Activated naive CD8-positive, alpha-beta T cell treated with anti-CD3 and anti-CD28 coated beads, Interleukin-2, amount 10 ng/mL, durations not matched to agents 7 days and 5 days (primary cell): ENCODE measurements at regions not wholly inside any gene's neighbourhood (a gene's known extent, or its start where the extent isn't known, plus 50 kb on each side); places are given as distances from the start of the nearest gene placed in this dataset.

Source experiments
- ATAC-seq: fragments of 150-1000 bp; cut with Tn5 transposase; one replicate; pipeline ENCODE4 v1.10.0; 2021; ENCODE audit warnings: low read depth, moderate library complexity
- POLR2A ChIA-PET: fragments of 350-600 bp; sonication (Branson Sonifier 250); formaldehyde crosslinking; loops from one replicate; lab custom pipeline; 2021; ENCODE audit warnings: antibody characterized with exemption; lab: Charles Lee
- DNase-seq: peaks from one replicate; pipeline ENCODE4 v3.0.0; 2021
- H3K27ac Mint-ChIP-seq: one replicate; pipeline ENCODE4 v1.8.0; 2022; ENCODE audit warnings: mild to moderate bottlenecking, mixed read lengths
- H3K27me3 Mint-ChIP-seq: one replicate; pipeline ENCODE4 v1.8.0; 2022; ENCODE audit warnings: mild to moderate bottlenecking, moderate library complexity, mixed read lengths
- H3K36me3 Mint-ChIP-seq: one replicate; pipeline ENCODE4 v1.8.0; 2021; ENCODE audit warnings: mild to moderate bottlenecking, mixed read lengths
- H3K4me1 Mint-ChIP-seq: one replicate; pipeline ENCODE4 v1.8.0; 2021; ENCODE audit warnings: mixed read lengths
- H3K4me3 Mint-ChIP-seq: one replicate; pipeline ENCODE4 v1.8.0; 2022; ENCODE audit warnings: mild to moderate bottlenecking, moderate library complexity, mixed read lengths
- H3K9me3 Mint-ChIP-seq: one replicate; pipeline ENCODE4 v1.8.0; 2021; ENCODE audit warnings: mixed read lengths

DNA sequence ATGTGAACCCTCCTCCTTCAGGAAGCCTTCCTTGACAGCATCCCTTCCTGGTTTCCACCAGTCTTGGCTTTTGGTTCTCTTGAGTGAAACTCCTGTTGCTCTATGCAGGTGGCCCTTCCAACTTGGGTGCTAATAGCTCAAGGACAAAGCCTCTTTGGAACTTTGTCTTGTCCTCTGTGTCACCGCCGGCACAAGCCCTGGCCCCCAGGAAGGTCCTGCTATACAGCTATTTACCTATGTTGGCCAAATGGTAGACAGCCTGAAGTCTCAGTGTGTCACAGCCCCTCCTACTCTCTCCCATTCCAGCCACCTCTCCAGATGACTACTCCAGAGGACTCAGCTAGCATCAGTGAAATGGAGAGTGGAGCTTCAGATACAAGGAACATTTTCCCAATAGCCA is 94.7 kb upstream of the ZNF618 start:
- POLR2A ChIA-PET: no interaction called here
- Mint-ChIP-seq H3K4me3 (no peak overlapping the region), H3K4me1 (no peaks in the 10 kb centered on the region), H3K27me3 (peaks cover 5% of the 10 kb centered on the region), H3K9me3 (no peaks in the 10 kb centered on the region), H3K27ac (no peak overlapping the region), H3K36me3 (no peaks in the 10 kb centered on the region)
- ATAC-seq (no peak), DNase-seq (no peak)

DNA sequence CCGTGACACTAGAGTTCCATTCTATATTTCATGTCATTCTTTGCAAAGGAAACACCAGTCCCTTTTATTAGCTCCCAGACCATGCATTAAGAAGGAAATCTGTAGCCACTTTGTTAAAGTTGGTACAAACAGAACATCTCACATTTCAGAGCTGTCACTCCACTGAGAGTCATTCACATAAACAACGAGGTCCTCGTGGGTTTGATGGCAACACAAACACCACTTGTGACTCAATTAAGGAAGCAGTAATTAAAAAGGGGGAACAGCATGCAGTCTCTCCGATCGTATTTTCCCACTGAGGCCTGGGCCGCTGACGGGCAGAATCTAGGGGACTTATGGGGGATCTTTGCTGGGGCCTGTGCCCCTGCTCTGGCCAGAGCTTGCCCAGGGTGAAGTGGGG is 94.2 kb upstream of the ZNF618 start:
- Mint-ChIP-seq H3K4me3 (no peak overlapping the region), H3K9me3 (no peaks in the 10 kb centered on the region), H3K27me3 (peaks cover 5% of the 10 kb centered on the region), H3K4me1 (no peaks in the 10 kb centered on the region), H3K36me3 (no peaks in the 10 kb centered on the region), H3K27ac (no peak overlapping the region)
- DNase-seq: no peak
- POLR2A ChIA-PET: no interaction called here
- no peak for ATAC-seq

DNA sequence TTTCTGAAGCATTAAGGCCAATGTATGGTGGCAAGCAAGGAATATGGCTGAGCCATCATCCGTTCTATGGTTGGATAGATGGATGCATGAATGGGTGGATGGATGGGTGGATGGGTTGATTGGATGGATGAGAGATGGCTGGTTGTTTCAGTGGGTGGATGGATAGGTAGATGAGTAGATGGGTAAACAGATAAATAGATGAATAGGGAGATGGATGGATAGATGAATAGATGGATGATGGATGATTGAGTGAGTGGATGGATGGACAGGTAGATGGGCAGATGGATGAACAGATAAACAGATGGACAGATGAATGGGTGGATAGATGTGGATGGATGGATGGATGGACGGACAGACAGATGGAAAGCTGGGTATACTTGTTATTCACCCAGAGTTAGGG is 92.6 kb upstream of the ZNF618 start:
- no peaks in the 10 kb centered on the region for H3K4me1 Mint-ChIP-seq
- no peaks in the 10 kb centered on the region for H3K27me3 Mint-ChIP-seq
- POLR2A ChIA-PET: no interaction called here
- H3K36me3 Mint-ChIP-seq: no peaks in the 10 kb centered on the region
- H3K27ac Mint-ChIP-seq: no peak overlapping the region
- H3K4me3 Mint-ChIP-seq: no peak overlapping the region
- no peaks in the 10 kb centered on the region for H3K9me3 Mint-ChIP-seq
- ATAC-seq: no peak
- no peak for DNase-seq

DNA sequence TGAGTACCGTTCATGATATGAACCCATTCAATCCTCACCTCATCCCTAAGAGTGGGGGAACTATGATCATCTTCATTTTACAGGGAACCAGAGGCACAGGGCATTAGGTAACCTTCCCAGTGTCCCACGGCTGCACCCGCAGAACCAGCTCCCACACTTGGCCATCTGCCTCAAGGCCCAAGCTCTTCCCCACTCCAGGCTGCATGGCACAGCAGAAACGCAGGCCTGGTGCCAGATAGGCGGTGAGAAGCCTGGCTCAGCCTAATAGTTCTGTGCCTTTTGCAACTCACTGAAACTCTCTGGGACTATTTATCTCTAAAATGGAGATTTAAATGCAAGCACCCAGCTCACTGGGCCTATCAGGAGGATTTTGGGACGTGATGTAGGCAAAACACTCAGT is 90.8 kb upstream of the ZNF618 start:
- no peak for ATAC-seq
- H3K4me1 Mint-ChIP-seq: no peaks in the 10 kb centered on the region
- H3K9me3 Mint-ChIP-seq: no peaks in the 10 kb centered on the region
- DNase-seq: no peak
- no peaks in the 10 kb centered on the region for H3K36me3 Mint-ChIP-seq
- peaks cover 5% of the 10 kb centered on the region for H3K27me3 Mint-ChIP-seq
- POLR2A ChIA-PET: no interaction called here
- no peak overlapping the region for H3K27ac Mint-ChIP-seq
- H3K4me3 Mint-ChIP-seq: no peak overlapping the region

DNA sequence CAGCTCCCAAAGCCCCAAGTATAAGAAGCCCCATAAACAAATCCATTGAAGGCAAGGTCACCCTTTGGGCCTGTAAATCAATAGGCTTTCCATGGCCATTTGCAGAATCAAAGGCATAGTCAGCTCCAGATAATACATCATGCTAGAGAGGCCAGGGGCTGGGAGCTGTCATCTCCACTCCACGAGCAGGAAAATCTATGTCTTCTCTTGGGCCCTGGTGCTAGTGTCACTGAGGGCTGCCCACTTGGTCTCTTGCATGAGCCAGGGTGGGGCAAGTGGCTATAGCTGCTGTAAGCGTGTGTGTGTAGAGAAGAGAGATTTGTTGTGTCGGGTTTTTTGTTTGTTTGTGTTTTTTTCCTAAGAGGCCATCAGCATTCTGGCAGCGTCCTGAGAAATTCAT is 90.0 kb upstream of the ZNF618 start:
- ATAC-seq: no peak
- peaks cover 5% of the 10 kb centered on the region for H3K27me3 Mint-ChIP-seq
- POLR2A ChIA-PET: no interaction called here

DNA sequence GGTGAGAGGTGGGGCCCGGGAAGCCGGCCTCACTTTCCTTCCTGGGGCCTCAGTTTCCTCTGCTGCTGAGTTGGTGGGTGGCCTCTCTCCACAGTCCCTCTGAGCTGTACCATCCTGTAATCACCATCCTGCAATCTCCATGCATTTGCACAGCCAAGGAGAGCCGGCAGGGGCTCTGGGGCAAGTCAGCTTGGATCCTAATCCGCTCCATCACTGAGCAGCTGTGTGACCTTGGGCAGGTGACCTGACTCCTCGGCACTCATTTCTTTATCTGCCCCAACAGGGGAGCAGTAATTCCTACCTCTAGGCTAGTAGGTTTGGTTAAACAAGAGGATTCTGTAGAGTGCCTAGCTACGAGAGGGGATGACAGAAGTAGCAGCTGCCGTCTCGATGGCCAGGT is 88.2 kb upstream of the ZNF618 start:
- H3K9me3 Mint-ChIP-seq: no peaks in the 10 kb centered on the region
- ATAC-seq (no peak), DNase-seq (no peak)
- H3K27ac Mint-ChIP-seq: no peak overlapping the region
- POLR2A ChIA-PET: no interaction called here
- H3K27me3 Mint-ChIP-seq: peaks cover 5% of the 10 kb centered on the region
- H3K36me3 Mint-ChIP-seq: no peaks in the 10 kb centered on the region
- H3K4me1 Mint-ChIP-seq: no peaks in the 10 kb centered on the region
- H3K4me3 Mint-ChIP-seq: no peak overlapping the region

More for the DNA sequence above, 90.0 kb upstream of the ZNF618 start:
- no peaks in the 10 kb centered on the region for H3K9me3 Mint-ChIP-seq
- no peaks in the 10 kb centered on the region for H3K4me1 Mint-ChIP-seq
- no peak for DNase-seq
- no peak overlapping the region for H3K4me3 Mint-ChIP-seq
- H3K36me3 Mint-ChIP-seq: no peaks in the 10 kb centered on the region
- no peak overlapping the region for H3K27ac Mint-ChIP-seq

DNA sequence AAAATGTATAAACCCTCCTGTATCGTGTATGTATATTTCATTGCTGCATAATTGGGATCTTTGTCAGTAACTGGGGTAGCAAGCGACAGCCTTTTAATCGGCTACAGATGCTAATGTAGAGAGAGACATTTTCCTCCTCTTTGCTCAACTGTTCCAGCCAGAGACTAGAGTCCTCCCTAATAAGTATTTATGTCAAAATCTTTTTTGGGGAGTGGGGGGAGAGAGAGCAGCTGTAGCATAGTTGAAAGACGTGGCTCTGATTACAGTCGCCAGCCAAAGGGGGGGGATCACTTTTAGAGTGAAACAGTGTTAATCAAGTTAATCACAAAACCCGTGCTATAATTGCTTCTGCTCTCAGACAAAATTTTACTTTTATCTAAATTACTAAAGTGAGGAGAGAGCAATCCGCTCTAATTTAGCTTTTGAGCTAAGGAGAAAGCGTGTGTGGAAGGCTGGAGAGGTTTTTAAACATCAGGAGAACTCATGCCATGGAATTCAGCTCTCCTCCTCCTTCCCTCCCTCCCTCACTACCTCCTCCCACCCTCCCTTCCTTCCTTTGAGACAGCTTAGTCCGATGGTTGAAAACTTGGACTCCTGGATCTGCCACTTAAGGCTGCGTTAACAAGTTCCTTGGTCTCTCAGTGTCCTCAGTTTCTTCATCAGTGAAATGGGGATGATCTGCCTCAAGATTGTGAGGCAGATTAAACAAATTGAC is 87.3 kb upstream of the ZNF618 start:
- no peaks in the 10 kb centered on the region for H3K36me3 Mint-ChIP-seq
- no peak overlapping the region for H3K4me3 Mint-ChIP-seq
- H3K27ac Mint-ChIP-seq: no peak overlapping the region
- no peaks in the 10 kb centered on the region for H3K4me1 Mint-ChIP-seq
- H3K9me3 Mint-ChIP-seq: no peaks in the 10 kb centered on the region
- DNase-seq (no peak), ATAC-seq (no peak)
- H3K27me3 Mint-ChIP-seq: peaks cover 5% of the 10 kb centered on the region
- POLR2A ChIA-PET: no interaction called here

DNA sequence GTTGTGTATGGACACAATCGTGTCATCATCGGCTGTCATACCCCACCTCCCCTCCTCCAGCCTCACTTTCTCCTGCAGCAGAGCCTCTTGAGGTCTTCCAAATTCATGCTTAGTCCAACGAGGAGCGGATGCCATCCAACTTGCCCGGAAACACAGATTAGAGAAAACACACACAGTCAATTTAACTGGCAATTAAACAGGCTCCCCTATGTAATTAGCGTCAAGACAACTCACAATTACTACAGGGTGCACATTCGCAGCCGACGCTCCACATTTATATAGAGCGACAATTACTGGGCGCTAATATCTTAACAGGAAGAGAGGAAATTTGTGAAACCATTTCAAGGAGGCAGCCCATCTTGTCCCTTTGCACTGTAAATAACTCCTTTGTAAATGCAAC is 86.0 kb upstream of the ZNF618 start:
- POLR2A ChIA-PET: no interaction called here
- Mint-ChIP-seq H3K9me3 (no peaks in the 10 kb centered on the region), H3K27me3 (peaks cover 5% of the 10 kb centered on the region), H3K36me3 (no peaks in the 10 kb centered on the region), H3K27ac (no peak overlapping the region), H3K4me1 (no peaks in the 10 kb centered on the region), H3K4me3 (no peak overlapping the region)
- no peak for ATAC-seq
- no peak for DNase-seq

DNA sequence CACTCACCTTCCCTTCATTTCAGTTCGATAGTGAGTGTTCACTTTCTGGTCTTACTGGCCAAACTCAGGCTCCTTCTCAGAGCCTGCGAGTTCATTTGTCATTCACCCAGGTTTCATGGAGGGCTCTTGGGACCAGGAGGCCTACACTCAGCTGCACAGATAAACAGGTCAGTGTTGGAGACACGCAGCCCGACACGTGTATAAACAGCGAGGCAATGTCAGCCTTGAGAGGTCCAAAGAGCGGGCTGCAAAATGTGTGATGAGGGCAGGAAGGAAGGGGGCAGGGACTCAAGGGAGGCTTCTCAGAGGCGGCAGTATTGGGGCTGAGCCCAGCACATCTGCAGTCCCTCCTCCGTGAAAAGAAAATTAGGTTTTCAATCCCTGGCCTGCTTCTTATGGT is 82.6 kb upstream of the ZNF618 start:
- Mint-ChIP-seq H3K27ac (no peak overlapping the region), H3K27me3 (peaks cover 6% of the 10 kb centered on the region), H3K36me3 (no peaks in the 10 kb centered on the region), H3K4me3 (no peak overlapping the region), H3K4me1 (no peaks in the 10 kb centered on the region), H3K9me3 (no peaks in the 10 kb centered on the region)
- DNase-seq (no peak), ATAC-seq (no peak)
- POLR2A ChIA-PET: no interaction called here

DNA sequence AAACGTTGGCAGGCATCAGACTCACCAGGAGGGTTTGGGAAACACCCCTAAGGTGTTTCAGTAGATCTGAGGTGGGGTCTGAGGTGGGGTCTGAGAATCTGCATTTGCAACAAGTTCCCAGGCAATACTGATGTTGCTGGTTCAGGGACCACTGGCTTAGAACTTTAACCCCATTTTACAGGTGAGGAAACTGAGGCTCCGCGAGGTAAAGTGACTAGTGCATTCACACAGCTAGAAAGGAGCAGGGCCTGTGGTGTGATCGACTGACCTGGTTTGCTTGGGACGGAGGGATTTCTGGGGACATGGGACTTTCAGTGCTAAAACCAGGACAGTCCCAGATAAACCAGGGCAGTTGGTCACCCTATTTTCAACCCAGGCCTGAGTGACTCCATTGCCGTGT is 81.4 kb upstream of the ZNF618 start:
- no peak for DNase-seq
- no peaks in the 10 kb centered on the region for H3K36me3 Mint-ChIP-seq
- peaks cover 2% of the 10 kb centered on the region for H3K27me3 Mint-ChIP-seq
- no peaks in the 10 kb centered on the region for H3K9me3 Mint-ChIP-seq
- POLR2A ChIA-PET: no interaction called here
- H3K4me1 Mint-ChIP-seq: no peaks in the 10 kb centered on the region
- ATAC-seq: no peak
- H3K4me3 Mint-ChIP-seq: no peak overlapping the region
- H3K27ac Mint-ChIP-seq: no peak overlapping the region

DNA sequence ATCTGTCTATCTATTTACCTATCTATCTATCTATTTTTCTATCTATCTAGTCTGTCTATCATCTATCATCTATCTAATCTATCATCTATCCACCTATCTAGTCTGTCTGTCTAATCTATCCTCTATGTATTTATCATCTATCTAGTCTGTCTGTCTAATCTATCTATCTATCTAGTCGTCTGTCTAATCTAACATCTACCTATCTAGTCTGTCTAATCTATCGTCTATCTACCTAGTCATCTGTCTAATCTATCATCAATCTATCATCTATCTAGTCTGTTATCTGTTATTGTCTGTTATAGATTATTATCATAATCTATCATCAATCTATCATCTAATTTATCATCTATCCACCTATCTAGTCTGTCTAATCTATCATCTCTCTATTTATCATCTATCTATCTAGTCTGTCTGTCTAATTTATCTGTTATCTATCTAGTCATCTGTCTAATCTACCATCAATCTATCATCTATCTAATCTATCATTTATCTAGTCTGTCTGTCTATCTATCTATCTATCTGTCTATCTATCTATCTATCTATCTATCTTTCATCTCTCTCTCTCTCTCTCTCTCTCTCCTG is 80.2 kb upstream of the ZNF618 start:
- DNase-seq: no peak
- Mint-ChIP-seq H3K27me3 (peaks cover 2% of the 10 kb centered on the region), H3K27ac (no peak overlapping the region), H3K4me3 (no peak overlapping the region), H3K4me1 (no peaks in the 10 kb centered on the region), H3K36me3 (no peaks in the 10 kb centered on the region), H3K9me3 (no peaks in the 10 kb centered on the region)
- POLR2A ChIA-PET: no interaction called here
- ATAC-seq: no peak

DNA sequence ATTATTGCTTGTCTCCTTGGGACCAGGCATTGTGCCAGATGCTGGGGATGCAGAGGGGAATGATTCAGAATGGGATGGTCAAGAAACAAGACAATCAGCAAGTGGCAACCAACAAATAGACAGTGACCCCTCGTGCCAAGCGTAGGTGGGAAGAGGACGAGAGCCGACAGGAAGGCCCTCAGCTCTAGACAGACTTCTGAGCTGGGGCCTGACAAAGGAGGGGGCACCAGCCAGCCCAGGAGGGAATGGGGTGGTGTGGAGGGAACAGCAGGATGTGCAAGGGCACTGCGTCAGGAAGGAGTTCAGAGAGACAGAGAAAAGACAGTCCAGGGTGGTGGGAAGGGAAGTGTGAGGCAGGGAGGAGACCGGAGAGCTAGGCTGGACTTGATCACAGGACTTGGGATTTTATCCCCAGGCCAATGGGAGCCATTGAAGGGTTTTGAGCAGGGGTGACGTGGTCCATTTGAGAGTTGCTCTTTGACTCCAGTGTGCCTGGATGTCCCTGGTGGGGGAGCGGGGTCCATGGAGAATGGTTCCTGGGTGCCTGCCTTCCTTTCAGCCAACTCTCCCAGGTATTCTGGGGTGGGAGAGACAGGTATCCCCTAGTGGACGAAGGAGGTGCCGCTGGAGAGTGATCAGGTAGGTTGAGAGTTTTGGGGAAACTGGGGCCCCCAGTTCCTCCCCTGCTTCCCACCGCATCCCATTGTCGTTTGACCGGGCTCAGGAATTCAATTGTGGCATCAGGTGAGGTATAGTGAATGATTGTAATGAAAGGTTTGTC is 79.3 kb upstream of the ZNF618 start:
- no peak for ATAC-seq
- no peaks in the 10 kb centered on the region for H3K9me3 Mint-ChIP-seq

DNA sequence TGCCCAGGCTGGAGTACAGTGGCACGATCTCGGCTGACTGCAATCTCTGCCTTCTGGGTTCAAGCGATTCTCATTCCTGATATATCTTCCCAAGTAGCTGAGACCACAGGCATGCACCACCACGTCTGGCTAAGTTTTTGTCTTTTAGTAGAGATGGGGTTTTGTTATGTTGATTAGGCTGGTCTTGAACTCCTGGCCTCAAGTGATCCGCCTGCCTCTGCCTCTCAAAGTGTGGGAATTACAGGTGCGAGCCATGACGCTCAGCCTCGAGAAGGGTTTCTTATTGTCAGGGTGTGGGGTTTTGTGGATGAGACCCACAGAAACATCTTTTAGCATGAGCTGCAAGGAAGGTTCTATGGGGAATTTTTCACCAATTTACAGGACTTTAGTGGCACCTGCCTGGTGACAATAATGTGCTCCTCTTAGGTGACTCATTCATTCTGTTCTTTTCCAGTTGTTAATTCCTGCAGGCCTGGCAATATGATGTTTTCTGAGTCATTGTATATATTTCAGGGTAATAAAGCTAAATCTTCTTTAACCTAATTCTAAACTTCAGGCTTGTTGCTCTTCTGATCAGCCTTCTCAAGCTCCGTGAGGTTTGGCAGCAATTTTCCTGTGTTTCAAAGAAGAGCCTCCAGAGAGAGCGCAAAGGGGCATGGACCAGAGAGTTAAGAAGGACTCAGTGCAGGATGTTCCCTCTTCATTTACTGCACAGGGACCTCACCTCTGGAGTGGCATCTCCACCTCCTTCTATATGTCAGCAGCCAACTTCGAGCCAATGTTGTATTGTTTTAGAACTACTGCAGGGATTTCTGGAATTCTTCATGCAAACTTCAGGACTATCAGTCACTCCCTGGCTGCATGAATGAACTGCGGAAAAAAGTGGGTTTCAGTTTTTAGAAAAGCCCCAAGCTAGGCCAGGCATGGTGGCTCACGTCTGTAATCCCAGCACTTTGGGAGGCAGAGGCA is 77.8 kb upstream of the ZNF618 start:
- Mint-ChIP-seq H3K4me1 (no peaks in the 10 kb centered on the region), H3K27me3 (peaks cover 5% of the 10 kb centered on the region), H3K4me3 (no peak overlapping the region), H3K36me3 (no peaks in the 10 kb centered on the region), H3K27ac (no peak overlapping the region), H3K9me3 (no peaks in the 10 kb centered on the region)
- DNase-seq (no peak), ATAC-seq (no peak)
- POLR2A ChIA-PET: no interaction called here

More for the DNA sequence above, 79.3 kb upstream of the ZNF618 start:
- Mint-ChIP-seq H3K27ac (no peak overlapping the region), H3K27me3 (peaks cover 4% of the 10 kb centered on the region), H3K4me3 (no peak overlapping the region), H3K36me3 (no peaks in the 10 kb centered on the region), H3K4me1 (no peaks in the 10 kb centered on the region)
- no peak for DNase-seq
- POLR2A ChIA-PET: no interaction called here
